ENCODE measurements at regions not wholly inside any gene's neighbourhood (a gene's known extent, or its start where the extent isn't known, plus 50 kb on each side); places are given as distances from the start of the nearest gene placed in this dataset.

DNA sequence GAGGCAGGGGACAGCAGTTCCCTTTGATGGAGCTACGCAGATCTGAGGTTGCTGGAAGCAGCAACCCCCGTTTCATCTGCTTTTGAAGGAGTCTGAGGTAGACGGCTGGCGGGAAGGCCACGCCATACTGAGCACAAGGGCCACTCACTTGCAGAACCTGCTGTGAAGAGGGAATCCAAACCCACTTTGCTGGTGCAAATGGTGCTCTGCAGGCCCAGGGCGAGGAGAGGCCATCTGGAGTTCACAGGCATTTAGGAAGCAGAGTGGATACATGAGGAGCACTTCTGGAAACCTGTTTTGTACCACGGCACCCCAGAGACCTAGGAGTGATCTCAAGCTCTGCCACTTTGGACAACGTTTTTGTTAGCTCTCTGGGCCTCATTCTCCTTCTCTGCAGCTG lies 227.8 kb downstream of the UQCRFS1 start:
- no peaks in the 10 kb centered on the region for H3K9me3 ChIP-seq (ENCODE audit: control insufficient read depth, low read depth, low read length)
- Mint-ChIP-seq H3K4me3 (no peak overlapping the region), H3K36me3 (ENCODE audit: insufficient read depth in 1 of 3, low read depth in 3 of 3) (no peaks in the 10 kb centered on the region), H3K4me1 (peaks cover 23 to 25% of the 10 kb centered on the region in 2 experiments), H3K27ac (no peak overlapping the region), H3K9me3 (no peaks in the 10 kb centered on the region), H3K27me3 (ENCODE audit: low read depth) (no peaks in the 10 kb centered on the region; the same call in none of the 2 replicates)
- no peak overlapping the region for H4K8ac ChIP-seq (replicated peaks; ENCODE audit: insufficient read length, low read depth, low read length)
- no peak overlapping the region for H4K5ac ChIP-seq (ENCODE audit: insufficient read length, low read depth, low read length)
- H3K4me2 ChIP-seq (ENCODE audit: insufficient read depth, insufficient read length, low read length), result no peak overlapping the region
- H3K4ac ChIP-seq (ENCODE audit: low read depth, low read length), result no peak overlapping the region
- no peak overlapping the region for H3K9ac ChIP-seq (ENCODE audit: extremely low read depth, insufficient read length, low read length)
- H3K79me1 ChIP-seq (ENCODE audit: insufficient read depth, low read depth, low read length, poor library complexity, severe bottlenecking), result no peaks in the 10 kb centered on the region
- no peak for TF ChIP-seq CTCF (conservative IDR thresholded peaks at IDR 0.05)
- H3K23ac ChIP-seq (ENCODE audit: insufficient read length, low read depth, low read length), result no peak overlapping the region
- no peaks in the 10 kb centered on the region for H3K27me3 ChIP-seq (ENCODE audit: insufficient read depth, low read length)
- H3K79me2 ChIP-seq (ENCODE audit: insufficient read depth, low read length), result no peaks in the 10 kb centered on the region
- no peak overlapping the region for H4K91ac ChIP-seq (ENCODE audit: insufficient read length, low read depth, low read length)
- no peaks in the 10 kb centered on the region for H3K23me2 ChIP-seq (ENCODE audit: insufficient read length, low read depth, low read length, poor library complexity, severe bottlenecking)
- H3K27ac ChIP-seq (ENCODE audit: insufficient read length, low read depth, low read length), result no peak overlapping the region
- no peak for DNase-seq
- H2BK5ac ChIP-seq (ENCODE audit: insufficient read length, low read length), result no peak overlapping the region
- H4K20me1 ChIP-seq (ENCODE audit: control insufficient read depth, insufficient read depth, insufficient read length), result no peaks in the 10 kb centered on the region
- no CpG with 5 or more reads among the region's 8 CpGs for WGBS (ENCODE audit: extremely low coverage, insufficient read length, low lambda C conversion rate)
- H3K18ac ChIP-seq (ENCODE audit: insufficient read length, low read depth, low read length), result no peak overlapping the region
- H2AK5ac ChIP-seq (ENCODE audit: insufficient read length, low read length), result no peak overlapping the region
- no peak overlapping the region for H2BK12ac ChIP-seq (ENCODE audit: insufficient read length, low read depth, low read length)
- H2BK120ac ChIP-seq (ENCODE audit: low read depth, low read length, poor library complexity, severe bottlenecking), result no peak overlapping the region
- no peak overlapping the region for H2AFZ ChIP-seq (ENCODE audit: low read length)
- H3K14ac ChIP-seq (ENCODE audit: insufficient read depth, low read length), result no peak overlapping the region; the same call in 1 of the 2 replicates
- no peak overlapping the region for H3T11ph ChIP-seq (ENCODE audit: low read length)
- H3K4me1 ChIP-seq (ENCODE audit: insufficient read depth, low read length), result peaks cover 3% of the 10 kb centered on the region; the same call in 1 of the 2 replicates
- H3K56ac ChIP-seq (ENCODE audit: insufficient read length, low read depth, low read length), result no peak overlapping the region
- no peak overlapping the region for H2BK20ac ChIP-seq (ENCODE audit: low read depth, low read length, poor library complexity, severe bottlenecking)
- no peak overlapping the region for H2BK15ac ChIP-seq (ENCODE audit: low read depth, low read length)
